ENCODE measurements at regions not wholly inside any gene's neighbourhood (a gene's known extent, or its start where the extent isn't known, plus 50 kb on each side); places are given as distances from the start of the nearest gene placed in this dataset.

GRCh38 chr5:28408186-28408585 lies 1369.8 kb upstream of the CDH9 start:
- DNase-seq = no peak
- no peak for TF ChIP-seq CTCF (IDR thresholded peaks at IDR 0.05)
- H3K27me3 Mint-ChIP-seq (ENCODE audit: insufficient read depth) = no peaks in the 10 kb centered on the region
- no peak overlapping the region for H3K4me3 Mint-ChIP-seq
- no peak overlapping the region for H3K27ac Mint-ChIP-seq
- peaks cover 5% of the 10 kb centered on the region; the same call in 1 of the 2 replicates for H3K36me3 Mint-ChIP-seq (ENCODE audit: low read depth)
- no peaks in the 10 kb centered on the region for H3K4me1 Mint-ChIP-seq (ENCODE audit: low read depth)
- H3K9me3 Mint-ChIP-seq = peaks cover 54% of the 10 kb centered on the region

GRCh38 chr5:28404363-28405071 lies 1366.1 kb upstream of the CDH9 start:
- Mint-ChIP-seq H3K9me3 (peaks cover 40% of the 10 kb centered on the region), H3K4me1 (ENCODE audit: low read depth) (no peaks in the 10 kb centered on the region), H3K27ac (no peak overlapping the region), H3K27me3 (ENCODE audit: insufficient read depth) (no peaks in the 10 kb centered on the region), H3K36me3 (ENCODE audit: low read depth) (peaks cover 5% of the 10 kb centered on the region; the same call in 1 of the 2 replicates), H3K4me3 (no peak overlapping the region)
- DNase-seq = no peak
- TF ChIP-seq CTCF (IDR thresholded peaks at IDR 0.05) = no peak

GRCh38 chr5:28403846-28404245 lies 1365.5 kb upstream of the CDH9 start:
- no peak overlapping the region for H3K4me3 Mint-ChIP-seq
- no peaks in the 10 kb centered on the region for H3K4me1 Mint-ChIP-seq (ENCODE audit: low read depth)
- H3K36me3 Mint-ChIP-seq (ENCODE audit: low read depth) = peaks cover 5% of the 10 kb centered on the region; the same call in 1 of the 2 replicates
- no peak overlapping the region for H3K27ac Mint-ChIP-seq
- no peak for DNase-seq
- H3K9me3 Mint-ChIP-seq = peaks cover 40% of the 10 kb centered on the region
- no peaks in the 10 kb centered on the region for H3K27me3 Mint-ChIP-seq (ENCODE audit: insufficient read depth)
- TF ChIP-seq CTCF (IDR thresholded peaks at IDR 0.05) = no peak

- TF ChIP-seq CTCF (IDR thresholded peaks at IDR 0.05) = no peak
- no peak for DNase-seq
- Mint-ChIP-seq H3K27me3 (ENCODE audit: insufficient read depth) (no peaks in the 10 kb centered on the region), H3K36me3 (ENCODE audit: low read depth) (peaks cover 5% of the 10 kb centered on the region; the same call in 1 of the 2 replicates), H3K27ac (no peak overlapping the region), H3K4me1 (ENCODE audit: low read depth) (no peaks in the 10 kb centered on the region), H3K9me3 (peaks cover 38% of the 10 kb centered on the region), H3K4me3 (no peak overlapping the region)
Measured at GRCh38 chr5:28402590-28403301, 1364.4 kb upstream of the CDH9 start.

- H3K27ac Mint-ChIP-seq = no peak overlapping the region
Measured at GRCh38 chr5:28400076-28400475, 1361.7 kb upstream of the CDH9 start.

More at GRCh38 chr5:28400076-28400475, 1361.7 kb upstream of the CDH9 start:
- no peak for TF ChIP-seq CTCF (IDR thresholded peaks at IDR 0.05)
- peaks cover 18% of the 10 kb centered on the region for H3K9me3 Mint-ChIP-seq
- H3K4me1 Mint-ChIP-seq (ENCODE audit: low read depth) = no peaks in the 10 kb centered on the region
- no peak overlapping the region for H3K4me3 Mint-ChIP-seq
- no peaks in the 10 kb centered on the region for H3K36me3 Mint-ChIP-seq (ENCODE audit: low read depth)
- H3K27me3 Mint-ChIP-seq (ENCODE audit: insufficient read depth) = no peaks in the 10 kb centered on the region
- no peak for DNase-seq
